WTC11 (cell line): ENCODE measurements at regions not wholly inside any gene's neighbourhood (a gene's known extent, or its start where the extent isn't known, plus 50 kb on each side); places are given as distances from the start of the nearest gene placed in this dataset.

Experiments used
- CBFB ChIP-seq: sonication (generic); formaldehyde crosslinking; IDR thresholded peaks from 2 replicates; pipeline ENCODE4 v1.8.1; 2022; ENCODE audit warnings: mild to moderate bottlenecking, low read depth, missing genetic modification reagents
- CTCF ChIP-seq: fragments of 200-600 bp; IDR thresholded peaks from 2 replicates; pipeline ENCODE4 v1.8.0; 2022; ENCODE audit warnings: antibody characterized with exemption
- E2F5 ChIP-seq: sonication (generic); formaldehyde crosslinking; IDR thresholded peaks from 2 replicates; pipeline ENCODE4 v1.8.1; 2022; ENCODE audit warnings: mild to moderate bottlenecking, moderate library complexity, missing genetic modification reagents
- IRF2 ChIP-seq: sonication (generic); formaldehyde crosslinking; IDR thresholded peaks from 2 replicates; pipeline ENCODE4 v1.8.0; 2022; ENCODE audit warnings: low read depth, missing genetic modification reagents, borderline replicate concordance
- JUN ChIP-seq: sonication (generic); formaldehyde crosslinking; IDR thresholded peaks from 2 replicates; pipeline ENCODE4 v1.8.0; 2023; ENCODE audit warnings: mild to moderate bottlenecking, missing genetic modification reagents
- NR3C1 ChIP-seq: sonication (generic); formaldehyde crosslinking; conservative IDR thresholded peaks from 2 replicates; pipeline ENCODE4 v1.8.1; 2023; ENCODE audit warnings: low read depth, mild to moderate bottlenecking, missing genetic modification reagents
- SMAD3 ChIP-seq: sonication (generic); formaldehyde crosslinking; IDR thresholded peaks from 2 replicates; pipeline ENCODE4 v1.8.0; 2022; ENCODE audit warnings: missing genetic modification reagents, mild to moderate bottlenecking, borderline replicate concordance
- TCF7 ChIP-seq: sonication (generic); formaldehyde crosslinking; IDR thresholded peaks from 2 replicates; pipeline ENCODE4 v1.8.0; 2022; ENCODE audit warnings: mild to moderate bottlenecking, low read depth, missing genetic modification reagents, moderate library complexity
- ZNF121 ChIP-seq: sonication (generic); formaldehyde crosslinking; IDR thresholded peaks from 2 replicates; pipeline ENCODE4 v1.8.0; 2023; ENCODE audit warnings: missing genetic modification reagents
- ZNF512 ChIP-seq: sonication (generic); formaldehyde crosslinking; IDR thresholded peaks from 2 replicates; pipeline ENCODE4 v1.8.1; 2022; ENCODE audit warnings: missing genetic modification reagents, borderline replicate concordance
- TF ChIP-seq, protein P1 (sequence below): sonication (generic); formaldehyde crosslinking; IDR thresholded peaks from 2 replicates; pipeline ENCODE4 v1.8.0; 2022; ENCODE audit warnings: mild to moderate bottlenecking, missing genetic modification reagents
- TF ChIP-seq, protein P2 (sequence below): sonication (generic); formaldehyde crosslinking; IDR thresholded peaks from 2 replicates; pipeline ENCODE4 v1.8.0; 2022; ENCODE audit warnings: mild to moderate bottlenecking, missing genetic modification reagents
- TF ChIP-seq, protein P3 (sequence below): sonication (generic); formaldehyde crosslinking; IDR thresholded peaks from 2 replicates; pipeline ENCODE4 v1.8.1; 2023; ENCODE audit warnings: mild to moderate bottlenecking, missing genetic modification reagents, moderate library complexity

DNA sequence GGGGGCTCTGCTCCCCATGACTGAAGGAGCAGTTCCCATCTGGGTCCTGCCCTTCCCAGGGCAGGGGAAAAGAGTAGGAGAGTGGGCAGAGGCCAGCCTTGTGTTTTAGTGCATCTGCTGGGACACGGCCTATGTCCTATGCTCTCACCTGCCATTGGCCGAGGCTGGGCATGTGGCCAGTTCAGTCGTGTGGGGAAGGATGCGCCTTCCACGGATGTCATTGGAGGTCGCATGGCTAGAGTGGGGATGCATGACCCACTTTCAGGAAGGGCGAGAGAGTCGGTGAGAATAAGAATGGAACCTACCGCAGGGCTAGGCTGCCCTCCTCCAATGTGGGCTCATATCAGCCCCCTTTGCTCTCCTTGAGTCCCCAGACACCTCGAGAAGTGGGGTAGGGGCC, 70.9 kb upstream of the HAAO start:
- no peak for TF ChIP-seq CTCF
- TF ChIP-seq, protein P1, sequence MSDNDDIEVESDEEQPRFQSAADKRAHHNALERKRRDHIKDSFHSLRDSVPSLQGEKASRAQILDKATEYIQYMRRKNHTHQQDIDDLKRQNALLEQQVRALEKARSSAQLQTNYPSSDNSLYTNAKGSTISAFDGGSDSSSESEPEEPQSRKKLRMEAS, result no peak
- TF ChIP-seq SMAD3, result no peak
- TF ChIP-seq E2F5 (CRISPR knock-in tag), result no peak
- TF ChIP-seq, protein P2, sequence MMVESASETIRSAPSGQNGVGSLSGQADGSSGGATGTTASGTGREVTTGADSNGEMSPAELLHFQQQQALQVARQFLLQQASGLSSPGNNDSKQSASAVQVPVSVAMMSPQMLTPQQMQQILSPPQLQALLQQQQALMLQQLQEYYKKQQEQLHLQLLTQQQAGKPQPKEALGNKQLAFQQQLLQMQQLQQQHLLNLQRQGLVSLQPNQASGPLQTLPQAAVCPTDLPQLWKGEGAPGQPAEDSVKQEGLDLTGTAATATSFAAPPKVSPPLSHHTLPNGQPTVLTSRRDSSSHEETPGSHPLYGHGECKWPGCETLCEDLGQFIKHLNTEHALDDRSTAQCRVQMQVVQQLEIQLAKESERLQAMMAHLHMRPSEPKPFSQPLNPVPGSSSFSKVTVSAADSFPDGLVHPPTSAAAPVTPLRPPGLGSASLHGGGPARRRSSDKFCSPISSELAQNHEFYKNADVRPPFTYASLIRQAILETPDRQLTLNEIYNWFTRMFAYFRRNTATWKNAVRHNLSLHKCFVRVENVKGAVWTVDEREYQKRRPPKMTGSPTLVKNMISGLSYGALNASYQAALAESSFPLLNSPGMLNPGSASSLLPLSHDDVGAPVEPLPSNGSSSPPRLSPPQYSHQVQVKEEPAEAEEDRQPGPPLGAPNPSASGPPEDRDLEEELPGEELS (CRISPR knock-in tag), result no peak
- TF ChIP-seq NR3C1 (CRISPR knock-in tag), result no peak
- no peak for TF ChIP-seq IRF2
- TF ChIP-seq ZNF512 (CRISPR knock-in tag), result no peak
- TF ChIP-seq, protein P3, sequence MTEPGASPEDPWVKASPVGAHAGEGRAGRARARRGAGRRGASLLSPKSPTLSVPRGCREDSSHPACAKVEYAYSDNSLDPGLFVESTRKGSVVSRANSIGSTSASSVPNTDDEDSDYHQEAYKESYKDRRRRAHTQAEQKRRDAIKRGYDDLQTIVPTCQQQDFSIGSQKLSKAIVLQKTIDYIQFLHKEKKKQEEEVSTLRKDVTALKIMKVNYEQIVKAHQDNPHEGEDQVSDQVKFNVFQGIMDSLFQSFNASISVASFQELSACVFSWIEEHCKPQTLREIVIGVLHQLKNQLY (CRISPR knock-in tag), result no peak
- TF ChIP-seq ZNF121, result no peak
- TF ChIP-seq CBFB (CRISPR knock-in tag), result no peak
- no peak for TF ChIP-seq TCF7 (CRISPR knock-in tag)
- no peak for TF ChIP-seq JUN (CRISPR knock-in tag)
